ENCODE measurements at regions not wholly inside any gene's neighbourhood (a gene's known extent, or its start where the extent isn't known, plus 50 kb on each side); places are given as distances from the start of the nearest gene placed in this dataset.

GRCh38 chr6:104320896-104321295, 538.8 kb downstream of the HACE1 start:
- Histone ChIP-seq H3K9ac (replicated peaks; ENCODE audit: extremely low read depth, insufficient read depth, low read length) (no peak overlapping the region), H3K27me3 (ENCODE audit: control insufficient read depth in 2 of 2, insufficient read depth in 2 of 2, low read length in 2 of 2) (no peaks in the 10 kb centered on the region), H2AFZ (ENCODE audit: low read depth, low read length) (no peak overlapping the region), H3K4me2 (ENCODE audit: insufficient read depth, low read length) (no peak overlapping the region), H3K9me1 (replicated peaks; ENCODE audit: control insufficient read depth, extremely low read depth, insufficient read depth, low read length) (no peaks in the 10 kb centered on the region), H3K79me2 (ENCODE audit: control insufficient read depth, insufficient read depth, low read length) (no peaks in the 10 kb centered on the region), H3K4me1 (ENCODE audit: control insufficient read depth, extremely low read depth, insufficient read depth, low read length) (no peaks in the 10 kb centered on the region), H3K9me3 (replicated peaks; ENCODE audit: control insufficient read depth, insufficient read depth, low read length) (no peaks in the 10 kb centered on the region), H3K4me3 (replicated peaks in 1 of 3; ENCODE audit: insufficient read depth in 1 of 3, low read depth in 1 of 3, low read length in 3 of 3) (no peak overlapping the region), H3K27ac (ENCODE audit: insufficient read depth, low read depth, low read length) (no peak overlapping the region), H3K36me3 (ENCODE audit: control insufficient read depth in 2 of 2, extremely low read depth in 1 of 2, insufficient read depth in 2 of 2, low read length in 2 of 2) (no peaks in the 10 kb centered on the region), H4K20me1 (replicated peaks; ENCODE audit: control insufficient read depth, extremely low read depth, insufficient read depth, low read length) (no peaks in the 10 kb centered on the region)
- POLR2A ChIA-PET, result no interaction called here
- dilution Hi-C loops (cut with MboI; ENCODE audit: extremely low pct_ligation_motif_present, low sequenced_read_pairs), result no loop called here
- CTCF ChIA-PET, result no interaction called here
- no TSS peak for BruUV-seq (replicated peaks)
- TF ChIP-seq JUN (IDR thresholded peaks at IDR 0.05; ENCODE audit: borderline replicate concordance, insufficient read depth, insufficient read length, low read depth), result no peak
- no peak for TF ChIP-seq CTCF (IDR thresholded peaks at IDR 0.05; ENCODE audit: extremely low read depth in 1 of 2, insufficient read depth in 1 of 2, low read depth in 1 of 2, low read length in 2 of 2)
- TF ChIP-seq POLR2AphosphoS5 (IDR thresholded peaks at IDR 0.05; ENCODE audit: insufficient read depth, low read depth, low read length), result no peak
- TF ChIP-seq EZH2 (IDR thresholded peaks at IDR 0.05; ENCODE audit: borderline replicate concordance, low read depth, low read length, severe bottlenecking), result no peak
- TF ChIP-seq GATA2 (IDR thresholded peaks at IDR 0.05; ENCODE audit: insufficient read depth, insufficient read length, low read depth, low read length), result no peak
- no peak for TF ChIP-seq MYC (IDR thresholded peaks at IDR 0.05; ENCODE audit: low read depth, low read length)
- no peak for TF ChIP-seq POLR2A (IDR thresholded peaks at IDR 0.05; ENCODE audit: low read depth, low read length)
- no peak for TF ChIP-seq MAX (IDR thresholded peaks at IDR 0.05; ENCODE audit: insufficient read depth, insufficient read length)
- TF ChIP-seq FOS (IDR thresholded peaks at IDR 0.05; ENCODE audit: borderline replicate concordance, insufficient read depth, low read length), result no peak
- DNase-seq (ENCODE audit: low read depth, low spot score) (no peak), FAIRE-seq (no peak)
- intact Hi-C loops (cut with micrococcal nuclease), result no loop called here

All from endothelial cell of umbilical vein (primary cell).